ENCODE measurements at regions not wholly inside any gene's neighbourhood (a gene's known extent, or its start where the extent isn't known, plus 50 kb on each side); places are given as distances from the start of the nearest gene placed in this dataset.
"Not testable (repeated sequence)": the region's sequence is repeated elsewhere in the genome, so short reads cannot be mapped to it uniquely, and the experiment has no call there.

- DNase-seq = no peak
These were observed 763.1 kb upstream of the SLITRK1 start for GRCh38 chr13:84645196-84646012.

GRCh38 chr13:84641491-84641890 is 759.2 kb upstream of the SLITRK1 start:
- no peak for DNase-seq

- DNase-seq = no peak
These were observed 758.4 kb upstream of the SLITRK1 start for GRCh38 chr13:84640691-84641090.

- DNase-seq = no peak
These were observed 748.2 kb upstream of the SLITRK1 start for GRCh38 chr13:84630476-84630875.

- DNase-seq = no peak
These were observed 734.6 kb upstream of the SLITRK1 start for GRCh38 chr13:84616864-84617263.

GRCh38 chr13:84609716-84610115 is 727.4 kb upstream of the SLITRK1 start:
- no peak for DNase-seq

- DNase-seq = no peak
These were observed 725.2 kb upstream of the SLITRK1 start for GRCh38 chr13:84607261-84608013.

- no peak for DNase-seq
These were observed 724.3 kb upstream of the SLITRK1 start for GRCh38 chr13:84606616-84607015.

GRCh38 chr13:84605927-84606326 is 723.7 kb upstream of the SLITRK1 start:
- no peak for DNase-seq

GRCh38 chr13:84591444-84591843 is 709.2 kb upstream of the SLITRK1 start:
- DNase-seq = no peak

GRCh38 chr13:84590663-84591062 is 708.4 kb upstream of the SLITRK1 start:
- no peak for DNase-seq

GRCh38 chr13:84588023-84588422 is 705.7 kb upstream of the SLITRK1 start:
- no peak for DNase-seq

- DNase-seq = not testable (repeated sequence)
These were observed 697.6 kb upstream of the SLITRK1 start for GRCh38 chr13:84579901-84580300.

- no peak for DNase-seq
These were observed 692.6 kb upstream of the SLITRK1 start for GRCh38 chr13:84574851-84575250.

- no peak for DNase-seq
These were observed 689.0 kb upstream of the SLITRK1 start for GRCh38 chr13:84571264-84571663.

GRCh38 chr13:84570831-84571230 is 688.6 kb upstream of the SLITRK1 start:
- DNase-seq = no peak

- DNase-seq = no peak
These were observed 687.1 kb upstream of the SLITRK1 start for GRCh38 chr13:84569366-84569765.

- no peak for DNase-seq
These were observed 685.6 kb upstream of the SLITRK1 start for GRCh38 chr13:84567848-84568247.

- no peak for DNase-seq
These were observed 684.5 kb upstream of the SLITRK1 start for GRCh38 chr13:84566780-84567179.

- DNase-seq = no peak
These were observed 681.3 kb upstream of the SLITRK1 start for GRCh38 chr13:84563611-84564010.

- no peak for DNase-seq
These were observed 671.0 kb upstream of the SLITRK1 start for GRCh38 chr13:84553227-84553626.

- DNase-seq = no peak
These were observed 661.7 kb upstream of the SLITRK1 start for GRCh38 chr13:84543962-84544361.

- no peak for DNase-seq
These were observed 660.1 kb upstream of the SLITRK1 start for GRCh38 chr13:84542348-84542747.

GRCh38 chr13:84536906-84537305 is 654.6 kb upstream of the SLITRK1 start:
- no peak for DNase-seq

All from central memory CD4-positive, alpha-beta T cell (primary cell).